SU-DHL-6 (cell line): ENCODE measurements at regions not wholly inside any gene's neighbourhood (a gene's known extent, or its start where the extent isn't known, plus 50 kb on each side); places are given as distances from the start of the nearest gene placed in this dataset.

Experiments used
- EZH2phosphoT487 ChIP-seq: fragments of 200-600 bp; sonication (generic), shearing (Covaris generic); conservative IDR thresholded peaks from 2 replicates; pipeline ENCODE4 v1.6.1; 2018; ENCODE audit warnings: mild to moderate bottlenecking, antibody characterized with exemption, low read length, moderate library complexity, mixed read lengths
- TF ChIP-seq, protein P1 (sequence below): fragments of 200-600 bp; sonication (generic); IDR thresholded peaks from one replicate; pipeline ENCODE4 v1.5.1; 2017; ENCODE audit warnings: antibody characterized with exemption, mild to moderate bottlenecking, low read length, moderate library complexity; ENCODE audit not compliant: insufficient read depth, poor library complexity, severe bottlenecking

DNA sequence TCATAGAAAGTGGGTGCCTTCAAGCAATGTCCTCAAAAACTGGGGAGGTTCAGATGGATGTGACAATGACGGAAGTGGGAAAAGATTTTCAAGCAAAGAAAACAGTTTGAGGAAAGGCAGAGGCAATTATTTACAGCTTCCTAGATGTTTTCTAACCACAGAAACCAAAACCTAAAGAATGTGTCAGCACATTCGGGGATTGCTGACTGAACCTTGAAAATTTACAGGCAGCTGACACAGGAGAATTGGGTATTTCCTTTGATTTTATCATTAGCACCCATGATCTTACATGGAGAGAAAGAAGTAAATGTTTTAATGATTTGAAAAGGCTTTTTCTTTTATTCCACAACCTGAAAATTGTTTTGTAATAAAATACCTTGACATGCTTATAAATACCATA lies 369.0 kb downstream of the ACTL7B start:
- TF ChIP-seq, protein P1, sequence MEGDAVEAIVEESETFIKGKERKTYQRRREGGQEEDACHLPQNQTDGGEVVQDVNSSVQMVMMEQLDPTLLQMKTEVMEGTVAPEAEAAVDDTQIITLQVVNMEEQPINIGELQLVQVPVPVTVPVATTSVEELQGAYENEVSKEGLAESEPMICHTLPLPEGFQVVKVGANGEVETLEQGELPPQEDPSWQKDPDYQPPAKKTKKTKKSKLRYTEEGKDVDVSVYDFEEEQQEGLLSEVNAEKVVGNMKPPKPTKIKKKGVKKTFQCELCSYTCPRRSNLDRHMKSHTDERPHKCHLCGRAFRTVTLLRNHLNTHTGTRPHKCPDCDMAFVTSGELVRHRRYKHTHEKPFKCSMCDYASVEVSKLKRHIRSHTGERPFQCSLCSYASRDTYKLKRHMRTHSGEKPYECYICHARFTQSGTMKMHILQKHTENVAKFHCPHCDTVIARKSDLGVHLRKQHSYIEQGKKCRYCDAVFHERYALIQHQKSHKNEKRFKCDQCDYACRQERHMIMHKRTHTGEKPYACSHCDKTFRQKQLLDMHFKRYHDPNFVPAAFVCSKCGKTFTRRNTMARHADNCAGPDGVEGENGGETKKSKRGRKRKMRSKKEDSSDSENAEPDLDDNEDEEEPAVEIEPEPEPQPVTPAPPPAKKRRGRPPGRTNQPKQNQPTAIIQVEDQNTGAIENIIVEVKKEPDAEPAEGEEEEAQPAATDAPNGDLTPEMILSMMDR = no peak
- no peak for TF ChIP-seq EZH2phosphoT487
